PC-3 (cell line): ENCODE measurements at regions not wholly inside any gene's neighbourhood (a gene's known extent, or its start where the extent isn't known, plus 50 kb on each side); places are given as distances from the start of the nearest gene placed in this dataset.

Experiments used
- ATAC-seq: fragments of 200-7000 bp; cut with Tn5 transposase; 2 replicates; pipeline ENCODE4 v1.9.1; 2020; ENCODE audit warnings: mild to moderate bottlenecking, moderate library complexity
- BruUV-seq: library from RNA; stranded (reverse); fragments of 400-500 nt; replicated peaks from 2 replicates; lab custom pipeline; 2021; lab: Mats Ljungman, UMichigan
- CTCF ChIA-PET: fragments of 300-600 bp; sonication (Branson Sonifier 250); formaldehyde crosslinking; loops from one replicate; lab custom pipeline; 2022; ENCODE audit warnings: antibody characterized with exemption; lab: Charles Lee
- POLR2A ChIA-PET: fragments of 300-600 bp; sonication (Branson Sonifier 250); formaldehyde crosslinking; loops from one replicate; lab custom pipeline; 2022; ENCODE audit warnings: antibody characterized with exemption; ENCODE audit not compliant: unreplicated experiment; lab: Charles Lee
- DNase-seq: peaks from one replicate; pipeline ENCODE4 v3.0.0-alpha.2; 2015
- H2AFZ ChIP-seq: fragments of 300-600 bp; sonication (generic); 2 replicates; pipeline ENCODE4 v1.6.0; 2016; ENCODE audit warnings: antibody characterized with exemption, low read length
- H3F3A ChIP-seq: fragments of 300-600 bp; sonication (generic); one replicate; pipeline ENCODE4 v1.6.0; 2017; ENCODE audit warnings: antibody characterized with exemption, low read length, control low read depth, mild to moderate bottlenecking; ENCODE audit not compliant: unreplicated experiment
- H3K27ac ChIP-seq: fragments of 300-600 bp; sonication (generic); 2 replicates; pipeline ENCODE4 v1.5.1; 2016; ENCODE audit warnings: mild to moderate bottlenecking, low read length
- H3K27me3 ChIP-seq: fragments of 300-600 bp; sonication (generic); 2 replicates; pipeline ENCODE4 v1.6.1; 2016; ENCODE audit warnings: low read length, mixed read lengths
- H3K36me3 ChIP-seq: fragments of 300-600 bp; sonication (generic); 2 replicates; pipeline ENCODE4 v1.6.1; 2016; ENCODE audit warnings: low read depth, mixed run types, low read length, mixed read lengths
- H3K4me1 ChIP-seq: fragments of 300-600 bp; sonication (generic); 2 replicates; pipeline ENCODE4 v1.5.1; 2016; ENCODE audit warnings: low read length; ENCODE audit not compliant: insufficient read depth
- H3K4me2 ChIP-seq: fragments of 300-600 bp; sonication (generic); 2 replicates; pipeline ENCODE4 v1.6.0; 2016; ENCODE audit warnings: low read length
- H3K4me3 ChIP-seq: fragments of 300-600 bp; sonication (generic); 2 replicates; pipeline ENCODE4 v1.5.1; 2016; ENCODE audit warnings: mild to moderate bottlenecking, low read length, mixed read lengths
- H3K79me2 ChIP-seq: fragments of 300-600 bp; sonication (generic); 2 replicates; pipeline ENCODE4 v1.6.1; 2017; ENCODE audit warnings: low read length, mixed read lengths
- H3K9ac ChIP-seq: fragments of 300-600 bp; sonication (generic); 2 replicates; pipeline ENCODE4 v1.6.0; 2016; ENCODE audit warnings: mild to moderate bottlenecking, low read length
- H3K9me2 ChIP-seq: fragments of 300-600 bp; sonication (generic); replicated peaks from 2 replicates; pipeline ENCODE4 v1.6.1; 2016; ENCODE audit warnings: mixed run types, low read length, mixed read lengths
- H3K9me3 ChIP-seq: fragments of 300-600 bp; sonication (generic); 2 replicates; pipeline ENCODE4 v1.6.1; 2016; ENCODE audit warnings: low read length, mixed read lengths
- H4K20me1 ChIP-seq: fragments of 300-600 bp; sonication (generic); 2 replicates; pipeline ENCODE4 v1.6.1; 2016; ENCODE audit warnings: low read length, mixed read lengths
- CTCF ChIP-seq: fragments of 300-600 bp; sonication (generic); conservative IDR thresholded peaks from 2 replicates; pipeline ENCODE4 v1.5.1; 2017; ENCODE audit warnings: antibody characterized with exemption, low read depth, mild to moderate bottlenecking, low read length
- EZH2 ChIP-seq: fragments of 300-600 bp; sonication (generic); IDR thresholded peaks from one replicate; pipeline ENCODE4 v1.6.1; 2017; ENCODE audit warnings: antibody characterized with exemption, mild to moderate bottlenecking, low read length; ENCODE audit not compliant: unreplicated experiment
- EZH2phosphoT487 ChIP-seq: fragments of 300-600 bp; sonication (generic); IDR thresholded peaks from 2 replicates; pipeline ENCODE4 v1.6.1; 2018; ENCODE audit warnings: mild to moderate bottlenecking, antibody characterized with exemption, low read length, borderline replicate concordance
- intact Hi-C: fragments of 100-400 bp; cut with micrococcal nuclease; formaldehyde crosslinking; loops from 2 replicates; pipeline ENCODE4 v1.9.0; 2023

DNA sequence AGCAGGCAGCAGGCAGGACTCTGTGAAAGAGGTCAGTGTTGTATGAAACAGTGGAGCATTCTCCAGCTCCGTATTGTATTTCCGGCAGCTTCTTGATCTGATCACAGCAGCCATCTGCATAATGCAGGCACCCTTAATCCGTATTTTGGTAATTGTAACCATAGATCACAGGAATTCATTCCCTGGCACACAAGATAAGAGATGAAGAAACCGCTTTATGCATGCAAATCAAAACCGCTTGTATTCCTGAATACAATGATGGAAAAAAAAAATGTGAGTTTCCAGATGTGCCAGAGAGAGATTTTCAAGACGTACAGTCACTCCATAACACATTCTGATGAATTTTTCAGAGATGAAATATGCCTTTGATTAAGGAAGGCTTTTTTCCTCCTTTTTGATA, 221.3 kb downstream of the ACKR3 start:
- H3K27ac ChIP-seq: no peak overlapping the region
- no peaks in the 10 kb centered on the region for H3F3A ChIP-seq
- no peak overlapping the region for H3K4me3 ChIP-seq
- POLR2A ChIA-PET: no interaction called here
- peaks cover 6% of the 10 kb centered on the region; the same call in 1 of the 2 replicates for H3K4me1 ChIP-seq
- BruUV-seq: no TSS peak
- no peak overlapping the region for H2AFZ ChIP-seq
- H3K27me3 ChIP-seq: no peaks in the 10 kb centered on the region
- H3K9me3 ChIP-seq: no peaks in the 10 kb centered on the region
- H3K9ac ChIP-seq: no peak overlapping the region
- no peaks in the 10 kb centered on the region for H3K79me2 ChIP-seq
- H4K20me1 ChIP-seq: no peaks in the 10 kb centered on the region
- intact Hi-C loops: no loop called here
- CTCF ChIA-PET: no interaction called here
- no peaks in the 10 kb centered on the region for H3K9me2 ChIP-seq
- no peaks in the 10 kb centered on the region for H3K36me3 ChIP-seq
- DNase-seq: no peak
- no peak overlapping the region for H3K4me2 ChIP-seq
- TF ChIP-seq EZH2 (no peak), EZH2phosphoT487 (no peak), CTCF (no peak)
- no peak for ATAC-seq

DNA sequence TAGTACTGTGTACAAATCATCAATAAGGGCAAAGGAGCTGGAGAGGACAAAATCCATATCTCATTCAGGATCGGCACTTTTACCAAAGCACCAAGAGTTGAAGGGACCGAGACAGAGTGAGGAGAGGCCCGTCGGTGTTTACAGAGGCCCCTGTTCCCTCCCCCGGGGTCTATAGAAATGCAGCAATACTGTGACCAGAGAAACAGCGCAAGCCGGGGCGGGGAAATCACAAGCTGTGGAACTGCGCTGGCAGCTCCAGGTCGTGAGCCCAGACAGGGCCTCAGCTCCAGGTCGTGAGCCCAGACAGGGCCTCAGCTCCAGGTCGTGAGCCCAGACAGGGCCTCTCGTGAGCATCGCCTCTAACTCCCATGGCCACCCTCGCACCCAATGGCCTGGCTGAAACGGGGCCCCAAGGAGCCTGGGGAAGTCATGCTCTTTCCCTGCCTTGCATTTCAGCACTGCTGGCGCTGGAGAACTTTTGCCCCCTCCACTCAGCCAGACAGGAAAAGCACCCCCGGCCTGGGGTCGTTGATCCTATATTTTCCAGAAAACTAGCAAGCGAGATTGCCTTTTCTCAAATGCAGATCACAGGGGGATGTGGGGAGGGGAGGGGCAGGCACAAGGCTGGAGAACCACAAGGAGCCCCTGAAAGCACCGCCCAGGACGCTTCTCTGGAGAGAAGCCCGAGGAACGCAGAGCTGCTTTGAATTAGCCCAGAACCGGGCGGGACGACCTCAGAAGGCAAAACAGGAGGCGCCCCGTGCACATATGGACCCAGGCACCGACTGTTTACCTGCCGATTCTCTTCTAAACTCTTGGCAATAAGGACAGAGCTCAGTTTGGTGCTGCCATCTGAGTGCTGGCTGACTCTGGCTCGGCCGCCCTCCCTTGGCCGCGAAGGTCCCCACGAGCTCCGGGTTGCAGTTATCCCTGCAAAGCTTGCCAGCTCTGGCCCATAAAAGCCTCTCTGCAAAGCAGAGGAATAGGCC, 223.7 kb downstream of the ACKR3 start:
- CTCF ChIA-PET: no interaction called here

More for the DNA sequence above, 223.7 kb downstream of the ACKR3 start:
- Histone ChIP-seq H3K36me3 (no peaks in the 10 kb centered on the region), H3K9me2 (no peaks in the 10 kb centered on the region), H3K27ac (no peak overlapping the region), H3K4me3 (no peak overlapping the region), H2AFZ (no peak overlapping the region), H3F3A (no peaks in the 10 kb centered on the region), H3K4me2 (no peak overlapping the region), H3K9ac (no peak overlapping the region), H3K27me3 (no peaks in the 10 kb centered on the region), H3K79me2 (no peaks in the 10 kb centered on the region), H3K4me1 (peaks cover 6% of the 10 kb centered on the region; the same call in 1 of the 2 replicates), H3K9me3 (no peaks in the 10 kb centered on the region), H4K20me1 (no peaks in the 10 kb centered on the region)
- POLR2A ChIA-PET: no interaction called here
- ATAC-seq (no peak), DNase-seq (no peak)
- TF ChIP-seq EZH2 (no peak), CTCF (no peak), EZH2phosphoT487 (no peak)
- BruUV-seq: no TSS peak
- intact Hi-C loops: no loop called here
